Endodermal cell (in vitro differentiated cells): ENCODE measurements at regions not wholly inside any gene's neighbourhood (a gene's known extent, or its start where the extent isn't known, plus 50 kb on each side); places are given as distances from the start of the nearest gene placed in this dataset.

Experiments used
- DNase-seq: peaks from one replicate; pipeline ENCODE4 v3.0.0-alpha.2; 2017
- H3K27ac ChIP-seq: 2 replicates; pipeline ENCODE4 v1.5.1; 2013; ENCODE audit warnings: mild to moderate bottlenecking, low read depth, low read length, moderate library complexity
- H3K27me3 ChIP-seq: 2 replicates; pipeline ENCODE4 v1.6.1; 2013; ENCODE audit warnings: mild to moderate bottlenecking, low read length, moderate library complexity; ENCODE audit not compliant: insufficient read depth, control insufficient read depth, poor library complexity, severe bottlenecking
- H3K36me3 ChIP-seq: 2 replicates; pipeline ENCODE4 v1.7.0; 2013; ENCODE audit warnings: mild to moderate bottlenecking, low read length, moderate library complexity; ENCODE audit not compliant: control insufficient read depth, insufficient read depth
- H3K4me1 ChIP-seq: one replicate; pipeline ENCODE4 v1.7.0; 2013; ENCODE audit warnings: low read length; ENCODE audit not compliant: control insufficient read depth, insufficient read depth
- H3K4me3 ChIP-seq: 2 replicates; pipeline ENCODE4 v1.5.1; 2013; ENCODE audit warnings: mild to moderate bottlenecking, low read length, moderate library complexity
- H3K9ac ChIP-seq: 2 replicates; pipeline ENCODE4 v1.6.1; 2013; ENCODE audit warnings: mild to moderate bottlenecking, low read length, moderate library complexity; ENCODE audit not compliant: poor library complexity, severe bottlenecking; ENCODE audit errors: extremely low read depth
- H3K9me3 ChIP-seq: 2 replicates; pipeline ENCODE4 v1.6.1; 2013; ENCODE audit warnings: mild to moderate bottlenecking, low read length, moderate library complexity; ENCODE audit not compliant: control insufficient read depth
- H3K27ac Mint-ChIP-seq: 2 replicates; pipeline ENCODE4 v1.8.0; 2020; ENCODE audit warnings: mixed read lengths
- H3K27me3 Mint-ChIP-seq: 2 replicates; pipeline ENCODE4 v1.8.0; 2021; ENCODE audit warnings: mild to moderate bottlenecking, mixed read lengths; ENCODE audit not compliant: insufficient read depth
- H3K36me3 Mint-ChIP-seq: 2 replicates; pipeline ENCODE4 v1.8.0; 2020; ENCODE audit warnings: low read depth, mixed read lengths
- H3K4me1 Mint-ChIP-seq: 2 replicates; pipeline ENCODE4 v1.8.0; 2020; ENCODE audit warnings: mixed read lengths
- H3K4me3 Mint-ChIP-seq: 2 replicates; pipeline ENCODE4 v1.8.0; 2020; ENCODE audit warnings: mild to moderate bottlenecking, moderate library complexity, mixed read lengths
- H3K9me3 Mint-ChIP-seq: 2 replicates; pipeline ENCODE4 v1.8.0; 2020; ENCODE audit warnings: mild to moderate bottlenecking, mixed read lengths
- CTCF ChIP-seq: fragments of 200-600 bp; sonication (generic); conservative IDR thresholded peaks from 2 replicates; pipeline ENCODE4 v1.5.0; 2021; ENCODE audit warnings: antibody characterized with exemption, mild to moderate bottlenecking
- WGBS, 2 experiments: methylation state at CpG; one replicate each; pipeline versions ENCODE4 v1.1.5 to v1.1.7; 2013; ENCODE audit warnings: missing lambda C conversion rate in 2 of 2, mixed read lengths in 1 of 2; ENCODE audit not compliant: insufficient coverage in 1 of 2, insufficient read length in 1 of 2; 5-methylcytosine and 5-hydroxymethylcytosine counted together

DNA sequence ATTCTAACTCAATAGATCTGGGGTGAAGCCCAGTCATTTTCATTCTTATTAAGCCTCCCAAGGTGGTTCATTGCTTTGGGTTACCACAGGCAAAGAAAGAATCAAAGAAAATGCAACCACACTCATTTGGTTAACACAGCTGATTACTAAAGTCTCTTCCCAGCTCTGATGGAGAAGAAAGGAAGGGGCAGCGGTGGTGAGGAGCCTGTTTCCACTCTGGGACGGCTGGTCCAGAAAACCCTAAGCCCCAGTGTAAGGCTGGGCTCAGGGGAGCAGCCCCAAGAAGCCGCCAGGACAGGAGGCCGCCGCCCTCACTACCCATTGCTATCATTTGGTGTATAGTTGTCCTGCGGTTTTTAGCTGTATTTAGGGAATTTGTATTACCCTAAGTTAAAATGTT is 226.9 kb downstream of the CD83 start:
- DNase-seq = no peak
- Histone ChIP-seq H3K27ac (no peak overlapping the region), H3K36me3 (no peaks in the 10 kb centered on the region), H3K9me3 (no peaks in the 10 kb centered on the region), H3K27me3 (no peaks in the 10 kb centered on the region), H3K4me1 (no peaks in the 10 kb centered on the region), H3K4me3 (no peak overlapping the region), H3K9ac (no peak overlapping the region)
- TF ChIP-seq CTCF = no peak
- Mint-ChIP-seq H3K9me3 (no peaks in the 10 kb centered on the region), H3K4me1 (peaks cover 2% of the 10 kb centered on the region), H3K27ac (no peak overlapping the region), H3K4me3 (no peak overlapping the region), H3K36me3 (peaks cover 21% of the 10 kb centered on the region), H3K27me3 (no peaks in the 10 kb centered on the region)
- 74 to 83% methylated on average over 2 to 6 of the region's 6 CpGs for WGBS, 2 experiments

DNA sequence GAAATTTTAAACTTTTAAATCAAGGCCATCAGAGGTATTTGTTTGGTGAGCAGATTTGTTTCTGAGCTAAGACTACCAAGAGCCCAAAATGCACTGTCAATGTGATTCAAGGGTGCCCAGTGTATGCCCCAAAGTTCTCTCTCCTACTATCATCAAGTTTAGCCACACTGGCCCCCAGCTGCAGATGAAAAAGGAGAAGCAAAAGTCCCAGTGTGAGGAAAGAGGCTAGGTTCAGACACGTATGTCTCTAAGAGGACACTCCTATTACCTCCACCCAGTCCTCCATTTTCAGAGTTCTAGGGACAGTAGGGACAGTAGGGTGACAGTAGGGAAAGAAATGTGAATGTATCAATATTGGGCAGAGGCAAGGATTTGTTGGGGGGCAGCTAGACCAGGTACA is 230.8 kb downstream of the CD83 start:
- Mint-ChIP-seq H3K4me1 (peaks cover 6% of the 10 kb centered on the region), H3K9me3 (peaks cover 2% of the 10 kb centered on the region), H3K4me3 (no peak overlapping the region), H3K27me3 (no peaks in the 10 kb centered on the region), H3K36me3 (peaks cover 38% of the 10 kb centered on the region), H3K27ac (no peak overlapping the region)
- H3K9me3 ChIP-seq = peaks cover 5% of the 10 kb centered on the region
- H3K9ac ChIP-seq = no peak overlapping the region
- no CpG with 5 or more reads among the region's 1 CpG for WGBS, 2 experiments
- H3K27me3 ChIP-seq = no peaks in the 10 kb centered on the region
- H3K36me3 ChIP-seq = no peaks in the 10 kb centered on the region
- no peak for DNase-seq
- H3K4me3 ChIP-seq = no peak overlapping the region
- no peak overlapping the region for H3K27ac ChIP-seq
- no peak for TF ChIP-seq CTCF
- H3K4me1 ChIP-seq = no peaks in the 10 kb centered on the region

DNA sequence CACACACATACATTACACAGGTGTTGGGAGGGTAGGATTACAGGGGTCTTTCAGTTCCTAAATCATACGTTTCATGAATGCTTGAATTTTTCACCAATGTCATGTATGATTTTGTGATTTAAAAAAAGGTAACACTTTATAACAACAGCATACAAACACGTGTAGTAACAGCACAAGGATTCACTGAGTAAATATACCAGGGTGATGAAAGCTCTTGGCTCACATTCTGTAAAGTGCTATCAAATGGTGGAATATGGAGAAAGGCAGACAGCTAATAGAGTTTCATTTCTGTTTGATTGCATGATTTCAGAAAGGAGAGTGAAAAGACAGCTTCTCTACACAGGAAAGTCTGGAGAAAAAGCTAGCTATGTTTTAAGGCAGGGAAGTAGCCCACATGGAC is 231.9 kb downstream of the CD83 start:
- Histone ChIP-seq H3K27me3 (no peaks in the 10 kb centered on the region), H3K9me3 (peaks cover 5% of the 10 kb centered on the region), H3K4me1 (no peaks in the 10 kb centered on the region), H3K36me3 (no peaks in the 10 kb centered on the region), H3K27ac (no peak overlapping the region), H3K9ac (no peak overlapping the region), H3K4me3 (no peak overlapping the region)
- no peak for TF ChIP-seq CTCF
- DNase-seq = no peak
- Mint-ChIP-seq H3K9me3 (peaks cover 2% of the 10 kb centered on the region), H3K27ac (no peak overlapping the region), H3K4me3 (no peak overlapping the region), H3K27me3 (no peaks in the 10 kb centered on the region), H3K36me3 (peaks cover 36% of the 10 kb centered on the region), H3K4me1 (peaks cover 6% of the 10 kb centered on the region)
- whole genome bisulfite sequencing, 2 experiments = 83 to 90% methylated on average over 1 to 2 of the region's 2 CpGs
